SH-SY5Y (cell line): ENCODE measurements at regions not wholly inside any gene's neighbourhood (a gene's known extent, or its start where the extent isn't known, plus 50 kb on each side); places are given as distances from the start of the nearest gene placed in this dataset.

Experiments used
- GATA2 ChIP-seq: IDR thresholded peaks from 2 replicates; pipeline ENCODE4 v1.6.1; 2011; ENCODE audit warnings: mild to moderate bottlenecking, low read depth, low read length
- GATA3 ChIP-seq: IDR thresholded peaks from 2 replicates; pipeline ENCODE4 v1.6.1; 2011; ENCODE audit warnings: low read depth, mild to moderate bottlenecking, low read length, moderate library complexity

GRCh38 chr2:217090884-217091283 is 231.0 kb upstream of the TNP1 start:
- TF ChIP-seq GATA3 (no peak), GATA2 (no peak)
